Endothelial cell (in vitro differentiated cells): ENCODE measurements at regions not wholly inside any gene's neighbourhood (a gene's known extent, or its start where the extent isn't known, plus 50 kb on each side); places are given as distances from the start of the nearest gene placed in this dataset.

ENCODE experiments used
- DNase-seq: peaks from one replicate; pipeline ENCODE4 v3.0.0; 2021; ENCODE audit warnings: low spot score
- H3K27ac Mint-ChIP-seq: one replicate; pipeline ENCODE4 v1.8.0; 2021; ENCODE audit warnings: mixed read lengths, inconsistent platforms; ENCODE audit not compliant: unreplicated experiment
- H3K27me3 Mint-ChIP-seq: one replicate; pipeline ENCODE4 v1.8.0; 2021; ENCODE audit warnings: mild to moderate bottlenecking, moderate library complexity, mixed read lengths, inconsistent platforms; ENCODE audit not compliant: unreplicated experiment
- H3K36me3 Mint-ChIP-seq: one replicate; pipeline ENCODE4 v1.8.0; 2021; ENCODE audit warnings: mild to moderate bottlenecking, low read depth, mixed read lengths, inconsistent platforms; ENCODE audit not compliant: unreplicated experiment
- H3K4me1 Mint-ChIP-seq: one replicate; pipeline ENCODE4 v1.8.0; 2021; ENCODE audit warnings: mild to moderate bottlenecking, mixed read lengths, inconsistent platforms; ENCODE audit not compliant: unreplicated experiment
- H3K4me3 Mint-ChIP-seq: one replicate; pipeline ENCODE4 v1.8.0; 2021; ENCODE audit warnings: mild to moderate bottlenecking, mixed read lengths, inconsistent platforms; ENCODE audit not compliant: unreplicated experiment
- H3K9me3 Mint-ChIP-seq: one replicate; pipeline ENCODE4 v1.8.0; 2021; ENCODE audit warnings: mixed read lengths, inconsistent platforms; ENCODE audit not compliant: unreplicated experiment
- TF ChIP-seq, protein P1 (sequence below): fragments of 200-600 bp; sonication (generic); IDR thresholded peaks from one replicate; pipeline ENCODE4 v1.5.0; 2021; ENCODE audit warnings: antibody characterized with exemption; ENCODE audit not compliant: unreplicated experiment

DNA sequence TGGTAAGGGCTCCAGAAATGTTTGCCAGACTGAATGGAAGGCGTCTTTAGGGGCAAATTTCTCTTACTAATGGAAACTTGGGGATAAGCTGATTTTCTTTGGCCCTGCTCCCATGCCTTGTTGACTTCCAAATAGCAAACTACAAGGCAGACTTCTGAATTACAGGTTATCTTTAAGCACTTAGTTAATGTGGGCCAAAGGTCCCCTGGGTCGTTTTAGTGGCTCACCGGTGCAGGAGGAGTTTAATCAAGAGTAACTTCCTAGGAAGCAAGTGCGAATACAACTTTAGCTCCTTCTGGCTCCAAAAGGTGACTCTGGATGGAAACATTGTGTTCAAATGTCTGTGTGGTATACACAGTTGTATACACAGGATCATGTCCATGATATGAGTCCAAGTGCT lies 323.6 kb downstream of the SLITRK2 start:
- Mint-ChIP-seq H3K9me3 (no peaks in the 10 kb centered on the region), H3K4me3 (no peak overlapping the region), H3K4me1 (no peaks in the 10 kb centered on the region), H3K36me3 (no peaks in the 10 kb centered on the region), H3K27me3 (no peaks in the 10 kb centered on the region), H3K27ac (no peak overlapping the region)
- no peak for DNase-seq
- TF ChIP-seq, protein P1, sequence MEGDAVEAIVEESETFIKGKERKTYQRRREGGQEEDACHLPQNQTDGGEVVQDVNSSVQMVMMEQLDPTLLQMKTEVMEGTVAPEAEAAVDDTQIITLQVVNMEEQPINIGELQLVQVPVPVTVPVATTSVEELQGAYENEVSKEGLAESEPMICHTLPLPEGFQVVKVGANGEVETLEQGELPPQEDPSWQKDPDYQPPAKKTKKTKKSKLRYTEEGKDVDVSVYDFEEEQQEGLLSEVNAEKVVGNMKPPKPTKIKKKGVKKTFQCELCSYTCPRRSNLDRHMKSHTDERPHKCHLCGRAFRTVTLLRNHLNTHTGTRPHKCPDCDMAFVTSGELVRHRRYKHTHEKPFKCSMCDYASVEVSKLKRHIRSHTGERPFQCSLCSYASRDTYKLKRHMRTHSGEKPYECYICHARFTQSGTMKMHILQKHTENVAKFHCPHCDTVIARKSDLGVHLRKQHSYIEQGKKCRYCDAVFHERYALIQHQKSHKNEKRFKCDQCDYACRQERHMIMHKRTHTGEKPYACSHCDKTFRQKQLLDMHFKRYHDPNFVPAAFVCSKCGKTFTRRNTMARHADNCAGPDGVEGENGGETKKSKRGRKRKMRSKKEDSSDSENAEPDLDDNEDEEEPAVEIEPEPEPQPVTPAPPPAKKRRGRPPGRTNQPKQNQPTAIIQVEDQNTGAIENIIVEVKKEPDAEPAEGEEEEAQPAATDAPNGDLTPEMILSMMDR: no peak

DNA sequence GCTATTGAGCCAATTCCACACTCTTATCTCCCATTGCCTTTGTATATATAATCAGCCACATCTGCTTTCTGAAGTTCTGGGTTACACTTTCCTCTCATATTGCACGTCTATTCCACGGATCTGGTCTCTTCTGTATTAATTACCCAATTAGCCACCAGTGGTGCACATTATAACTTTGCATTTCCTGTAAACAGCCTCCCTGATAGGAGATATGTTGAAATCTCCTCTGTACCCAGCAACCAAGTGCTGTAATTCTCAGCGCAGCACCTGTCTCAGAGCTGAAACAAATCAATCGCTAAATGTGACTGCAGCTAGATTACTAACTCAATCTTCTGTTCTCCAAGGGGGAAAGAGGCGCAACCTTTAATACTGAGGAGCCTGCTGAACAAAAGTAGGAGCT lies 326.4 kb downstream of the SLITRK2 start:
- Mint-ChIP-seq H3K36me3 (no peaks in the 10 kb centered on the region), H3K27ac (no peak overlapping the region)

DNA sequence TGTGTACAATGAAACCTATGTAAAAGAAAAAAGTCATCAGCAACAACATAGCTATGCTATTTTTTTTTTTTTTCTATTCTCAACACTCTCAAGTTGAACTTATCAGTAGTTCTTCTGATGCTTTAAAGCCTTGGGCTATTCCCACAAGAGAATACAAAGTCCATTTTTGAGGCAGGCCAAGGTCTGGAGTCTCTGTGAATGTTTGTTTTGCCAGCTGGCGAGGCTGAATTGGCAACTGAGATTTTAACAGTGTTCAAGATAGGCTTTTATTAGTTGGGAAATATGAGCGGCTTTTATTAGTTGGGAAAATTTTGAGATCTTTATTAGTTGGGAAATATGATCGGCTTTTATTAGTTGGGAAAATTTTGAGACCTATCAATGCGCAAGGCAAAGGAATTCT lies 336.6 kb downstream of the SLITRK2 start:
- Mint-ChIP-seq H3K27me3 (no peaks in the 10 kb centered on the region), H3K36me3 (no peaks in the 10 kb centered on the region), H3K4me1 (no peaks in the 10 kb centered on the region), H3K9me3 (no peaks in the 10 kb centered on the region), H3K27ac (no peak overlapping the region), H3K4me3 (no peak overlapping the region)
- no peak for DNase-seq
- TF ChIP-seq, protein P1: no peak

More for the DNA sequence above, 326.4 kb downstream of the SLITRK2 start:
- Mint-ChIP-seq H3K4me3 (no peak overlapping the region), H3K4me1 (no peaks in the 10 kb centered on the region), H3K27me3 (no peaks in the 10 kb centered on the region), H3K9me3 (no peaks in the 10 kb centered on the region)
- DNase-seq: no peak
- TF ChIP-seq, protein P1: no peak

DNA sequence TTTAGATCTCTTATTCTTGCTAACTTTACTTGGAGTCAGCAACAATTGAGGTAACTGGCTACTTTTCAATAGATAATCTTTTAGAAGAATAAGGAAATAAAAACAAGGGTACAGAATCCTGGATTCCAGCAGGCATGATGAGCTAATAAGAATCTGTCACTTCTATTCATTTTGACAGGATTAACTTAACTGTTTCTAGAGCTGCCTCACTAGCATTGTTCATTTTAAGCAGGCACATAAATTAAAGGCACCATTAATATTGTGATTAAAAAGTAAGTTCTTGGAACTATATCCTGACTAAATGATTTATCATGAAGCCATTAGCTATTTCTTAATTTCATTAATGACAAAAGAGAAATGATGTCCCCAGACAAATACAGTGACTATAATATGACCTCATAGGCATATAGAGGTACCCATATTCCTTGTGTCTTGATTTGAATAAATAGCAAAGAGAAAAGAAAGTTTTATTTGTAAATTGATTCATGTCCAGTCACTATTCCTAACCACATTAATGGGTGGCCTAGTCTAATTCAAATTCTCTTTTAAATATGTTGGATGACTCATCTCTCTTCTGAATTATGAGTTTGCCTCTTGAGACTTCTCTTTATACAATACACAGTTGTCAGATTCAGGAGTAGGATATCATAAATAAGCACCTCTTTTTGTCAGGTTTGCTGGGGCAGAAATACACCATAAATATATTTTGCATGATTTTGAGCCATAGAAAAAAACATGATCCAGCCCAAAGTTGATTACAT lies 343.0 kb downstream of the SLITRK2 start:
- TF ChIP-seq, protein P1: no peak
- no peak overlapping the region for H3K27ac Mint-ChIP-seq

DNA sequence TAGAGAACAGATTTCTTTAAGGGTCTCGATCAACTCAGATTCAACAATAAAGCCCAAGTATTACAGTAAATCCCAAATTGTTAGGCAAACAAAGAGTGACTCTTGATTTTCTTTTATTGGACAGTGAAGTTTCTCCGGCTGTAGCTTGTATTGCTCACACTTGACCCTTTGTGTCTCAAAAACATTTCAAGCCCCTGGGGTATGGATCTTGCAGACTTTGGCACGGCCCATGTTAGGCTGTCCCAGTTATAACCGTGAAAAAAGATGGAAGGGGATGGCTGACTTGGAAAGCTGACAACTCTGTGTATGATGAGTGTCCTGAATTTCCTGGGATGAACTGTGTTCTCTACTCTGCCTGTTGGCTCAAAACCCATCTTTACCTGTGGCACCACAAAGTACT lies 356.1 kb downstream of the SLITRK2 start:
- H3K27ac Mint-ChIP-seq: no peak overlapping the region
- H3K4me1 Mint-ChIP-seq: no peaks in the 10 kb centered on the region
- H3K27me3 Mint-ChIP-seq: peaks cover 3% of the 10 kb centered on the region
- H3K4me3 Mint-ChIP-seq: no peak overlapping the region
- no peak for DNase-seq
- H3K9me3 Mint-ChIP-seq: no peaks in the 10 kb centered on the region
- H3K36me3 Mint-ChIP-seq: no peaks in the 10 kb centered on the region
- TF ChIP-seq, protein P1: no peak

More for the DNA sequence above, 343.0 kb downstream of the SLITRK2 start:
- H3K4me3 Mint-ChIP-seq: no peak overlapping the region
- H3K36me3 Mint-ChIP-seq: no peaks in the 10 kb centered on the region
- no peaks in the 10 kb centered on the region for H3K27me3 Mint-ChIP-seq
- no peak for DNase-seq
- H3K4me1 Mint-ChIP-seq: no peaks in the 10 kb centered on the region
- no peaks in the 10 kb centered on the region for H3K9me3 Mint-ChIP-seq
